Esophagus squamous epithelium (tissue), 5 donors: ENCODE measurements at regions not wholly inside any gene's neighbourhood (a gene's known extent, or its start where the extent isn't known, plus 50 kb on each side); places are given as distances from the start of the nearest gene placed in this dataset.
"Not testable (repeated sequence)": the region's sequence is repeated elsewhere in the genome, so short reads cannot be mapped to it uniquely, and the experiment has no call there.

Source experiments
- DNase-seq: peaks from one replicate; lab custom pipeline; 2025; lab: John Stamatoyannopoulos, UW
- H3K27ac ChIP-seq, 4 donors: fragments of 200-600 bp; sonication (generic); one replicate each; pipeline ENCODE4 v1.5.1; 2016 to 2019; ENCODE audit warnings: mild to moderate bottlenecking in 1 of 4
- H3K27me3 ChIP-seq, 4 donors: fragments of 200-600 bp; sonication (generic); 1 replicate in 3 of 4; 2 replicates in 1 of 4; pipeline versions ENCODE4 v1.5.1 to v1.6.0; 2017 to 2021; ENCODE audit warnings: antibody characterized with exemption in 1 of 4
- H3K36me3 ChIP-seq, 3 donors: fragments of 200-600 bp; sonication (generic); one replicate each; pipeline ENCODE4 v1.5.1; 2016 to 2019
- H3K4me1 ChIP-seq, 3 donors: fragments of 200-600 bp; sonication (generic); one replicate each; pipeline ENCODE4 v1.5.1; 2017 to 2019
- H3K4me3 ChIP-seq, 4 donors: fragments of 200-600 bp; sonication (generic); 1 replicate in 3 of 4; 2 replicates in 1 of 4; pipeline ENCODE4 v1.5.1; 2016 to 2019; ENCODE audit warnings: mild to moderate bottlenecking in 2 of 4, moderate library complexity in 1 of 4
- H3K9me3 ChIP-seq, 3 donors: fragments of 200-600 bp; sonication (generic); one replicate each; pipeline ENCODE4 v1.5.1; 2016 to 2019
- POLR2A ChIP-seq, 4 donors: fragments of 450-650 bp; IDR thresholded peaks; one replicate each; pipeline ENCODE4 v1.6.1; 2017; ENCODE audit warnings: antibody characterized with exemption in 4 of 4, mild to moderate bottlenecking in 4 of 4, moderate library complexity in 3 of 4
- WGBS, 2 donors: methylation state at CpG; one replicate each; pipeline ENCODE4 v1.1.5; 2018; 5-methylcytosine and 5-hydroxymethylcytosine counted together
- intact Hi-C: fragments of 100-400 bp; cut with DNase I; formaldehyde crosslinking; loops from one replicate; pipeline ENCODE4 v1.15.0; 2022
- TF ChIP-seq, protein P1 (sequence below), 6 experiments: fragments of 450-650 bp in 4 of 6; fragments of 200-600 bp in 2 of 6; sonication (generic) in 2 of 6; IDR thresholded peaks; one replicate each; pipeline ENCODE4 v1.5.1; 2016 to 2019; ENCODE audit warnings: antibody characterized with exemption in 6 of 6, mild to moderate bottlenecking in 4 of 6, moderate library complexity in 4 of 6
- donor health status: DM: yes; HTN: yes; CAD: no.

DNA sequence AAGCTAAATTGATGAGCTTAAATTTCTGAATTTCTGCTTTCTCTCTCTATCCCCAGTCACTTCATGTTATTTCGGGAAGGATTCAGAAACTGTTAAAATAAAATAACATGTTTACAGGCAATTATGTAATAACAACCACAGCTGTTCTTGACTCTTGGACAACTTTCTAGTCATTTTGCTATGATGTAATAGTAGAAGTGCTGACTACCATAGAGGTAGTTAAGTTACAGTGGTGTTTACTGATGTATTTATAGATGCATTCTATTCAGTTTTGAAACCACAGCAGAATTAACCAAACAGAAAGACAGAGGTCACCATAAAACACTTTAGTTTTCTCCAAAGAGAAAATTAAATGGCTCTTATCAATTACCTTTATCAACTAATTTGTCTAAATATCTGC is 1292.0 kb upstream of the CHAC2 start:
- Histone ChIP-seq H3K27me3 (no peaks in the 10 kb centered on the region), H3K27ac (no peak overlapping the region), H3K9me3 (no peaks in the 10 kb centered on the region), H3K4me1 (no peaks in the 10 kb centered on the region), H3K36me3 (no peaks in the 10 kb centered on the region), H3K4me3 (no peak overlapping the region)
- DNase-seq = no peak
- no peak for TF ChIP-seq POLR2A (IDR thresholded peaks at IDR 0.05)
- TF ChIP-seq, protein P1, sequence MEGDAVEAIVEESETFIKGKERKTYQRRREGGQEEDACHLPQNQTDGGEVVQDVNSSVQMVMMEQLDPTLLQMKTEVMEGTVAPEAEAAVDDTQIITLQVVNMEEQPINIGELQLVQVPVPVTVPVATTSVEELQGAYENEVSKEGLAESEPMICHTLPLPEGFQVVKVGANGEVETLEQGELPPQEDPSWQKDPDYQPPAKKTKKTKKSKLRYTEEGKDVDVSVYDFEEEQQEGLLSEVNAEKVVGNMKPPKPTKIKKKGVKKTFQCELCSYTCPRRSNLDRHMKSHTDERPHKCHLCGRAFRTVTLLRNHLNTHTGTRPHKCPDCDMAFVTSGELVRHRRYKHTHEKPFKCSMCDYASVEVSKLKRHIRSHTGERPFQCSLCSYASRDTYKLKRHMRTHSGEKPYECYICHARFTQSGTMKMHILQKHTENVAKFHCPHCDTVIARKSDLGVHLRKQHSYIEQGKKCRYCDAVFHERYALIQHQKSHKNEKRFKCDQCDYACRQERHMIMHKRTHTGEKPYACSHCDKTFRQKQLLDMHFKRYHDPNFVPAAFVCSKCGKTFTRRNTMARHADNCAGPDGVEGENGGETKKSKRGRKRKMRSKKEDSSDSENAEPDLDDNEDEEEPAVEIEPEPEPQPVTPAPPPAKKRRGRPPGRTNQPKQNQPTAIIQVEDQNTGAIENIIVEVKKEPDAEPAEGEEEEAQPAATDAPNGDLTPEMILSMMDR (IDR thresholded peaks at IDR 0.05) = no peak
- intact Hi-C loops = no loop called here
- 50 to 58% methylated on average over 1 of the region's 1 CpG for WGBS, 2 donors

DNA sequence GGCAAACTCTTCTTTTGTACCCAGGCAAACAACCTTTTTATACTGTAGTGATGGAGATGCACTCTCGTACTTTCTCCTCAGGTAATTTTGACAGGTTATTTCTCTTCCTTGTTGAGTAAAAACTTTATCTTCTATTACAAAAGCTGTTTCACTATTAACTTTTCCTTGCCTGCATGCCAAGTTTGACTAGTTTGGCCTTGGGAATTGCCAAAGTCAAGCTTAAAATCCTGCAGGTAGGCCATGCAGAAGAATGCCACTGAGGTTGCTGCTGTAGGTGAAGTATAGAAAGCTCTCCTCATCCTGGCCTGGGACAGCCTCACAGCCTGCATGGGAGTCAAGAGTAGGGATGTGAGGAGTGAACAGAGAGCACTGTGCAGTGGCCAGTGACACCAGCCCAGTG is 1293.5 kb upstream of the CHAC2 start:
- no peaks in the 10 kb centered on the region for H3K36me3 ChIP-seq
- DNase-seq = no peak
- intact Hi-C loops = no loop called here
- H3K27me3 ChIP-seq = no peaks in the 10 kb centered on the region
- no peak overlapping the region for H3K27ac ChIP-seq
- H3K9me3 ChIP-seq = no peaks in the 10 kb centered on the region
- no peak for TF ChIP-seq POLR2A (IDR thresholded peaks at IDR 0.05)
- TF ChIP-seq, protein P1 (IDR thresholded peaks at IDR 0.05) = no peak
- WGBS, 2 donors = 42 to 57% methylated on average over 1 of the region's 1 CpG
- H3K4me3 ChIP-seq = no peak overlapping the region
- H3K4me1 ChIP-seq = no peaks in the 10 kb centered on the region

DNA sequence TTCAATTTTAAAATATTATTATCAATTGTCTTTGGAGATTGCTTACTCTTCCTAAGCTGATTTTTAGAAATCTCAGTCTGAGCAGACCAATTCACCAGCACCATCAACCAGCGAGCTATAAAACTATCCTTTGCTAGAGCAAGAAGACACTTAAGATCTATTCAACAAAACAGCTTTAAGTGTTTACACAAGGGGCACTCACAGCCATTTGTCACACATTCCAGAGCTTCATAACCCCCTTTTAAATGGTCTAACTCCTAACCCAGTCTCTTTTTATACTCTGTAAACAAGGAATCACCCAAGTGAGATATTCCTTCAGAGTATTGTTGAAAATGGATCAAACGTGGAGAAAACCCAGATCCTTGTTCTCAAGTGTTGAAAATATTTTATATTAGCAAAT is 1294.1 kb upstream of the CHAC2 start:
- Histone ChIP-seq H3K9me3 (no peaks in the 10 kb centered on the region), H3K27me3 (no peaks in the 10 kb centered on the region), H3K27ac (no peak overlapping the region), H3K4me1 (no peaks in the 10 kb centered on the region), H3K4me3 (no peak overlapping the region), H3K36me3 (no peaks in the 10 kb centered on the region)
- 29 to 33% methylated on average over 2 of the region's 2 CpGs for WGBS, 2 donors
- intact Hi-C loops = no loop called here
- TF ChIP-seq POLR2A (IDR thresholded peaks at IDR 0.05) = no peak
- TF ChIP-seq, protein P1 (IDR thresholded peaks at IDR 0.05) = no peak
- no peak for DNase-seq

DNA sequence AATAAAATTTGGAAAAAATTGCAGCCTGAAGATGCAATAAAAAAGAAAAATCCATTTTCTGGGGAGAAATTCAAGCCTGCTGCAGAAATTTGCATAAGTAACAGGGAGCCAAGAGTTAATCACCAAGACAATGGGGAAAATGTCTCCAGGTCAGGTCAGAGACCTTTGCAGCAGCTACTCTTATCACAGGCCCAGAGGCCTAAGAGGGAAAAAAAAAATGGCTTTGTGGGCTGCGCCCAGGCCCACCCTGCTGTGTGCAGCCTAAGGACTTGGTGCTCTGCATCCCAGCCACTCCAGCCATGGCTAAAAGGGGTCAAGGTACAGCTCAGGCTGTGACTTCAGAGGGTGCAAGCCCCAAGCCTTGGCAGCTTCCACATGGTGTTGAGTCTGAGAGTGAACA is 1297.1 kb upstream of the CHAC2 start:
- H3K27ac ChIP-seq, H3K36me3 ChIP-seq, DNase-seq, H3K27me3 ChIP-seq, H3K4me1 ChIP-seq, H3K4me3 ChIP-seq, H3K9me3 ChIP-seq, intact Hi-C loops: not testable (repeated sequence)
- 63 to 75% methylated on average over 1 of the region's 1 CpG for WGBS, 2 donors

DNA sequence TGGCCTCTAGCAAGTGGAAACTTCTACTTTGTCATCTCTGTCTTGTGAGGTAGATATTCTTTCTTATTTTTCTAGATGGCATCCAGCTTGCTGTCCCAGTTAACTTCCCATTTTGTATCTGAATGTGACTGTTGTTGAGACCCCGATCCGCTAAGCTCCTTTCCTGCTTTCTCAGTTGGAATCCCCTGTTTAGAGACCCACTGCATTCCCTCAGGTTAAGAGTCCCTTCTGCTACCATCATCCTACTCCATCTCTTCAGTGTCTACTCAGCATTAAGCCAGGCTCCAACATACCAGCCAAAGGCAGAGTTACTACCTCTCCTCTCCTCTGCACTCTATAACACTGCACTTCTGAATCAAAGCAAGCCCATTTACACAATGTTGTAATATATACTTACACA is 1300.4 kb upstream of the CHAC2 start:
- no peak overlapping the region for H3K4me3 ChIP-seq
- H3K36me3 ChIP-seq = no peaks in the 10 kb centered on the region
- DNase-seq = no peak
- no peak overlapping the region for H3K27ac ChIP-seq
- H3K4me1 ChIP-seq = no peaks in the 10 kb centered on the region
- intact Hi-C loops = no loop called here
- TF ChIP-seq, protein P1 (IDR thresholded peaks at IDR 0.05) = no peak
- TF ChIP-seq POLR2A (IDR thresholded peaks at IDR 0.05) = no peak
- no peaks in the 10 kb centered on the region for H3K27me3 ChIP-seq
- H3K9me3 ChIP-seq = no peaks in the 10 kb centered on the region
- 81 to 83% methylated on average over 2 of the region's 2 CpGs for WGBS, 2 donors

DNA sequence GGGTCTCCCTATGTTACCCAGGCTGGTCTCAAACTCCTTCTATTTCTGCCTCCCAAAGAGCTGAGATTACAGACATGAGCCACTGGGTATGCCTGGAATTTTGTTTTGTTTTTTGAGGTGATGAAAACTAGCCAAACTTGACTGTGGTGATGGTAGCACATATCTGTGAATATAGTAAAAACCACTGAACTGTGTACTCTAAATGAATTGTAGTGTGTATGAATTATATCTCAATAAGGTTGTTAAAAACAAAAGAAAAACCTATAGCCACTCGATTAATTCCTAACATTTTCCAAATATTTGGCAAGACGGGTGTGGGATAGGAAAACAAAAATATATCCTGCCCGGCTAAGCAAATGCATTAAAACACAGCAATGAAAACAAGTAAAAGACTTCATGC is 1302.3 kb upstream of the CHAC2 start:
- Histone ChIP-seq H3K9me3 (no peaks in the 10 kb centered on the region), H3K4me3 (no peak overlapping the region), H3K27me3 (no peaks in the 10 kb centered on the region), H3K36me3 (no peaks in the 10 kb centered on the region), H3K4me1 (no peaks in the 10 kb centered on the region), H3K27ac (no peak overlapping the region)
- TF ChIP-seq, protein P1 (IDR thresholded peaks at IDR 0.05) = no peak
- no peak for TF ChIP-seq POLR2A (IDR thresholded peaks at IDR 0.05)
- WGBS, 2 donors = 61 to 71% methylated on average over 3 of the region's 3 CpGs
- no peak for DNase-seq
- intact Hi-C loops = no loop called here
